ENCODE measurements at regions not wholly inside any gene's neighbourhood (a gene's known extent, or its start where the extent isn't known, plus 50 kb on each side); places are given as distances from the start of the nearest gene placed in this dataset.

GRCh38 chr20:50301712-50302111 lies 111.1 kb downstream of the CEBPB start:
- no peak for DNase-seq

DNA sequence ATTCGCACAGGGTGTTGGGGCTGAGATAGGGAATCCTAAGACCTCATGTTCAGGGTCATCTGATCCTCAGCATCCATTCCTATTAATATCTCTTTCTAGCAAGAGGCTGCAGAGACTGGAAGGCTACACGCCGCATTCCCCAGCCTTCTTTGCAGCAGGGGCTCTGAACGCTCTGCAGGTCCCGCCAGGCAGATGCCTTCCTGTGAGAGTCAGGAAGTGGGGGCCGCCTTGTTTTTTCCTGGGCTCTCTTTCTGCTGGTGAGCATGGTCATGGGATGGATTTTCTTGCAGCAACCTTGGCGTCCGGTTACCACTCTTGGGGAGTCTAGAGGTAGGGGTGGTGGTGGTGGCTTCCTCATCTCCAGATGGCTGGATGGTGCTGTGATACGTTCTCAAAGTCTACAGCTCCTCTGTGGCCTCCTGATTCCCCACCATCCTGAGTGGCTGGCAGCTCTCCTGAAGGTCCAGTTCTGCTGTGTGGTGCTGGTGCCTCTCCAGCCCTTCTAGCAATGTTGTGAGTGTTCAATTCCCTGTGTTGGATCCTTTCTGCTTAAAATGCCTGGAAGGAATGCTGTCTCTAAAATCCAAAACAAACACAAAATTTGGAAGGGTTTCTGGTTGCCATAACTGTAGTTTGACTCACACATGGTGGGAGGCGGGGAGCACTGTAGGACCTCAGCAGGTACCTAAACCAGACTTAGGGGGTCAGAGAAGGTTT lies 111.9 kb downstream of the CEBPB start:
- no peak for DNase-seq

- peak; percentile 74 for DNase-seq
These were observed 113.2 kb downstream of the CEBPB start for GRCh38 chr20:50303573-50304500.

- no peak for DNase-seq
These were observed 113.8 kb downstream of the CEBPB start for GRCh38 chr20:50304501-50304856.

GRCh38 chr20:50304923-50305635 lies 114.4 kb downstream of the CEBPB start:
- DNase-seq: no peak

GRCh38 chr20:50305636-50306477 lies 115.2 kb downstream of the CEBPB start:
- peak; percentile 56 for DNase-seq

DNA sequence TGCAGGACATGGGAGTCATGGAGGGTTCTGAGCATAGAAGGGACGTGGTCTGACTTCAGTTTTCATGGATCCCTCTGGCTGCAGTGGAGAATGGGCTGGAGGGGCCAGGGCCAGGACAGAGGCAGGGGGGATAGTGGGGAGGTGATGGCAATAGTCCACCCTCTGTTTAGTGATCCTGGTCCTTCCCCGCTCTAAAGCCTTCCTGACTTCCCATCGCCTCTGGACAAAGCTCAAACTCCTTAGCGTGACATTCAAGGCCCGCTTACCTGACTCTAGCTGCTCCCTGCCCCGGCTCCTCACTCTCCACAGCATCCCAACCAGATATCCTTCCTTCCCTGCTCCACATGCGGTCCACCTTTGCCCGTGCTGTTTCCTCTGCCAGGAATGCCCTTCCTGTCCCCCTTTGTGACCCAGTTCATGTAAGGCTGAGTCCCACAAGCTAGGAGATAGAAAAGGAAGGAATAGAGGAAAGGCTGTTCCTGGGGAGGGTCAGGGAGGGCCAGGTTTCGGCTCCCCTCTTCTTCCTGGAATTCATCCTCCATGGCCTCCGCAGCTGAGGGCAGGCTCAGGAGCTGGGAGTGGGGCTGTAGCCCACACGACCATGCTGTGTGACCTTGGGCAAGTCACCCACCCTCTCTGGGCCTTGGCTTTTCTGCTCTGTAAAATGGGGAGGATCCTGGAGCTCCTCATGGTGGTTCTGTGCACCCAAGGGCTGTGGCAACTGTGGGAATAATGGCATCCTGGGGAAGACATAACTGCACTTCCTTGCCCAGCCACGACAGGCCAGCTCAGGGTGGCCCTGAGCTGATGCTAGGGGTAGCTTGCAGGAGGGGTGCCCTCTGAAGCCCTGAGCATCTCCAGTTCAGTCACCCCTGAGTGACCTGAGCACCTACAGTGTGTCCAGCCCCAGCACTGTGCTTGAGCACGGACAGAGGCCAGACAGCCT lies 116.1 kb downstream of the CEBPB start:
- no peak for DNase-seq

- DNase-seq: no peak
These were observed 117.5 kb downstream of the CEBPB start for GRCh38 chr20:50308166-50308512.

- DNase-seq: no peak
These were observed 118.1 kb downstream of the CEBPB start for GRCh38 chr20:50308513-50309279.

GRCh38 chr20:50309280-50309763 lies 118.7 kb downstream of the CEBPB start:
- no peak for DNase-seq

DNA sequence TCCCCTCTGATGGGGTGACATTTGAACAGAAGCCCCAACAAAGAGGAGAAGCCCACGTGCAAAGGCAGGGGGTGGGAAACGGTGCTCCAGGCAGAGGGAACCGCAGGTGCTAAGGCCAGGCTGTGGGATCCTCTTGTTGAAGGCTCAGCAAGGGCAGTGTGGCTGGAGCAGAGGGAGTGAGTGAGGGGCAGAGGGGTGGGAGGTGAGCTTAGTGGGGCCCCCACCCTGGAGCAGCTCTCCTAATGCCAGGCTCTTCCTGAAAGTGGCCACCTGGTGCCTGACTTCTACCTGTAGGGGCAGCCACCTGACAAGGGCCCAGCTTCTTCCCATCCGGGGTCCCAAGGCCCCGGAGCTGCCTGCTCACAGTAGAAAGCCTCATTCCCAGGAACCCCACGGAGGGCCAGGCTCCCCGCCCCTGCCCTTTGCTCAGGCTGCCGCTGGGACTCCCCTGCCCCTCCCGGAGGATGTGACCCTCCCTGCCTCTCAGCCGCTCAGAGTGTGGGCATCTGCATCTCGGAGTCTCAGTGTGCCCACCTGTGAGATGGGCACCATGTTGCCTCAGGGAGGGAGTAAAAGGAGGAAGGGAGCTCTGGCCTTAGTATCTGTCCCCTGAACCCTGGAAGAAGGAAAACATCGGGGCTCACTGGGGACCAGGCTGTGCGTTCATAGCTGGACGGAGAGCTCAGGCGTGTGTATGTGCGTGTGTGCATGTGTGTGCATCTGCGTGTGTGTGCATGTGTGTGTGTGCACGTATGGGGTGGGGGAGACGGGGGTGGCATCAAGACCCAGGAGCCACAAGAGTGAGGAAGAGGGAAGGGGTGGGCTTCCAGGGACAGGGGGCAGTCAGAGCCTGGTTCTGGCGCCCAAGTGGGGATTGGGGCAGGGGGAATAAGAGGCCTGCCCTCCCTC lies 119.4 kb downstream of the CEBPB start:
- DNase-seq: no peak

GRCh38 chr20:50310673-50311051 lies 120.0 kb downstream of the CEBPB start:
- DNase-seq: no peak

DNA sequence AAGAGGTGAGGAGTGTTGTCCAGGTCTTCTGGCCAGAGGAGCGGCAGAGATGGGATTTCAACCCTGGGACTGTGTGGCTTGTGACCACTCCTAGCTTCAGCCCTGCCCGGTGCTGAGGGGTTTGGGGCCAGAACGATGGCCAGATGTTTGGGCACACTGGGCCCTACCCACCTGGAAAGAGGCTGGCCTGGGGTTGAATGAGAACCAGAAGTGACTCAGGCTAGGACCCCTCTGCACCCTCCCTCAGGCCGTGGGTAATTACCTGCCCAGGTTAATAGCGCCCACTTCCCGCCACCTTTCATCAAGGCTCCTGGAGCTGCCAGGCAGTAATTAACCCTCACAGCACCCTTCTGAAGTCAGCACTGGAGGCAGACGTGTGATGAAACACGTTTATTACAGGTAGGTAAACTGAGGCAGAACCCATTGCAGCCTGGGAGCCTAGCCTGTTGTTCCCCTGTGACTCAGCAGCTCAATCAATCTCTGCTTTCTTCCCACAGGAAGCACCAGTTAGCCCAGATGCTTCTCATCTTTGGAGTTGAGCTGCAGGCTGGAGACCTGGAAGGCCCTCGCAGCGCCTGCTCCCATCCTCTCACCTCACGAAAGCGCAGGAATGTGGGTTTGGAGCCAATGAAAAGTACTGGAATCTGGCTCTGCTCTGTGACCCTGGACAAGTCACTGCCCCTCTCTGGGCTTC lies 120.8 kb downstream of the CEBPB start:
- DNase-seq: no peak

DNA sequence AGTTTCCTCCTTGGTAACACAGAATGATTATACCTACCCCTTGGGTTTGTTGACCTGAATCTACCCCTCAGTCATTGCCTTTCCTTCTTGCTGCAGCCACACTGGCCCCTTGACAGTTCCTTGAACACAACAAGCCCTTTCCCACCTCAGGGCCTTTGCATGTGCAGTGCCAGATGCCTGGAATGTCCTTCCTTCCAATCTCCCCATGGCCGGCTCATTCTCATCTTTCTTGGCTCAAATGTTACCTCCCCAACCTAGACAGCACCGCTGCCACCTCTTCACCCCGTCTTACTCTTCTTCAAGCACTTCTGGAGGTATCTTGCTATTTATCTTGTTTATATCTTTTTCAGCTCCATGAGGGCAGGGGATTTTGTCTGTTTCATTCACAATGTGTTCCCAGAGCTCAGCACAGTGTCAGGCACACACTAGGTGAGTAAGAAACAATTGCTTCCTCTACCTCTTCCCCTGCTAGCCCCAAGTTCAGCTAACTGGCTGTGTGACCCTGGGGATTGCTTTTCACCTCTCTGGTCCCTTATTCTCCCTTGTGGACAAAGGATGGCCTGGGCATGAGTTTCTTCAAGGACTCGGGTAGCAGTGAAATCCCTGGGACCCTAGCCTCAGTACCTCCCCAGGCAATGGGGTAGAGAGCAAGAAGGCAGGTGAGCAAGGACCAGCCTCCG lies 121.5 kb downstream of the CEBPB start:
- DNase-seq: no peak

DNA sequence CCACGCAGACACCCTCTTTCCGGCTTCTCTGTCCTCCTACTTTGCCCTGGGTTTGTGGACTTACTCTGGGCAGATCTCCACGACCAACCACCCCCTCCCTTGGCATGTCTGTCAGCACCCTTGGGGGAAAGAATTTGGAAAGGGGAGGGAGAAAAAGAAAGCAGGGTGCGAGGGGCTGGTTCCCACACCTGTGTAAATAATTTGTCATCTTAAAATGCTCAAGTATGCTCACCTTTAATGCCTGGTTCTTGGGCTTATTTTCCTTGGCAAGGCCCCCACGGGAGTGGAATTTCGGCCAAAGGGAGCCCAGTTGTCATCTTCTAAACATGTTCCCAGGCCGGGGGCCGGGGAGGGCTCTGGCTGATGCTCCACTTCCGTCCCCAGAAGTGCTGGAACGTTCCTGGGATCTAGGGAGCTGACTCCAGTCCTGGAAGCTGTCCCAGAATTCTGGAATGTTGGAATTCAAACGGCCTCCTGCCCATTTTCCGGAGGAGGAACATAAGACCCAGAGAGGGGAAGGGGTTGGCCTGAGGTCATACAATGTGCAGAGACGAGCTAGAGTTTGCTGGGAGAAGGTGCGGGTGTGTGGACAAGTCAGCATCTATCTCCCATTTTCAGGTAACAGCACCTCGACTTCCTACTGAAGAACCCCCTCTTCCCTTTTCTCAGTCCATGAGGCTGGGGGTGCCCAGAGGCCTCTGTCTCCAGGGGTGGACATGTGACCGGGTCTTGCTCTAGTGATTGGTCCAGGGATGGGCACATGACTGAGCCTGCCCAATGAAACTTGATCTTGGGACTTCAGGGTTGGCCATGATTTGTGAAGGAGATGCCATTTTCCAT lies 122.3 kb downstream of the CEBPB start:
- no peak for DNase-seq

DNA sequence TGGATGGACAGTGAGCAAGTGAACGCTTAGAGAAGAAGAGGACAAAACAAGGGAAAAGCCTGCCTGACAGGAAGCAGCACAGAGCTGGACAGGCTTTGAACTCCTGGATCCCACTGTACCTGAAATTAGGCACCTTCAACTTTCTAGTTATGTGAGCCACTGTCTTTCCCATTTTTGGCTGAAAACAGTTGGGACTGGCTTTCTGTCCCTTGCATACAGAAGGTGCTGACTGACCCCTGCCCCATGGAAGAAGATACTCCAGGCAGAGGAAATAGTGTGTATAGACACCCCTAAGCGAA lies 122.8 kb downstream of the CEBPB start:
- no peak for DNase-seq
